ENCODE measurements at regions not wholly inside any gene's neighbourhood (a gene's known extent, or its start where the extent isn't known, plus 50 kb on each side); places are given as distances from the start of the nearest gene placed in this dataset.

DNA sequence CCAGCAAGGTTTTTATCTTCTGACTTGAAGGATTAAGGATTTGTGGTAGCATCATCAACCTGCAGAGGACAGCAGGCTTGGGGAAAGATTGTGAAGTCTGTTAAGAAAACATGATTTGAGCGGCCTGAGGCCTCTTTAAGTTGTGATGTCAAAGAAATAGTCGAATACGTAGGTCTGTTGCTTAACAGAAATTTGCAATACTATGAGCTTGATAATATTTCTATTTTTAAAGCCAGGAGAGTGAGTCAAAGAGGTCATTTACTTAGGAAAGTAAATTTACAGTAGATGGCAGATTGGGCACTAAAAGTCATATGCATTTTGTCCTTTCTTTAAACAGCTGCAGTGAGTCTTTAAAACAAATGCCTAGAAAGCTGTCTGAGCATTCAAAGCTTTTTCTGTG, 336.3 kb downstream of the DIPK2A start:
- DNase-seq, result no peak

DNA sequence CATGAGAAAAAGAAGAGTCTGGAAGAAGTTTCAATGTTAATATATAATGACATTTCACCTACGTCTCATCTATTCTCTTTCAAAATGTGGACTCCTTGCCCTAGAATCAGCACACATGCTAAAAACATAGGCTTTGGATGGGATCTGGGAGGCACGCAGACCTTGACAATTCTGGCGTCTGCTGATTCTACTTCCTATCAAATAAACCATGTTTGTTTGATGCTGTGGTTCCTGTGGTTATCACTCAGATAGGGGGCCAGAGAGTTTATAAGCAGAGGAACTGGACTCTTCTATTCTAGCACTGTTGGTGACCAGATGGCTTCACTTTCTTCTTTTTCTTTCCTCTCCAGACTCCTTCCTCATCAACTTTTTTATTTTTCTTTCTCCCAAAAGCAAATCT, 336.8 kb downstream of the DIPK2A start:
- no peak for DNase-seq

DNA sequence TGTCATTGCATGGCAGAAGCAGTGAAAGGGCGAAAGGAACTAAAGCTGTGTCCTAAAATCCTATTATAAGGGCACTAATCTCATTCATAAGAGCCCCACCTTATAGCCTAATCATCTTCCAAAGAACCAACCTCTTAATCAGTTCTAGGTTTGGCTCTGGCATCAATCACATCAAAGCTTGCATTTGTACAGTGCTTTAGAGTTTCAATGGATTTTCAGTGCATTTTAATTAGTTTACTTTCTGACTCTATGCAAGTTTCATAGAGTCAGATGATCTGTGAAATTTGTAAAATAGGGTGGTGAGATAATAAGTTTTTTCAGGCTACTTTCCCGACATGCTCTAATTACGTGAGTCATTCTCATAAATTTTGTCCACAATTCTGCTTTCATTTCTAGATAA, 341.1 kb downstream of the DIPK2A start:
- peak; percentile 76 for DNase-seq

DNA sequence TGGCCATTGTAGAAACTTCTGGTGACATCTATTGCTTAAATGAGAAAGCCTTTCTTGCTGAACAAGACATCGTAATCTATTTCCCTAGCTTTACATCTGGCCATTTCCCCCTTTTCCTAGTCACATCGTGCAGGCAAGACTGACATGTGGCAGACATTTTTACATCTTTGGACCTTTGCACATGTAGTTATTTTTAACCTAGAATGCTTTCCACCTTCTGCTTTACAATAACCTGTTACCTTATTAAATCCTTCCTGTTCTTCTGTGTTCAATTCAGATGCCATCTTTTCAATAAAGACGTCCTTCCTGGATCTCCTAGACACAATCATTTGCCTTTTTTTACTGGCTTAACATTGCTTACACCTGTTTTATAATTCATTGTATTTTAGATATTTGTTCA, 343.3 kb downstream of the DIPK2A start:
- no peak for DNase-seq

DNA sequence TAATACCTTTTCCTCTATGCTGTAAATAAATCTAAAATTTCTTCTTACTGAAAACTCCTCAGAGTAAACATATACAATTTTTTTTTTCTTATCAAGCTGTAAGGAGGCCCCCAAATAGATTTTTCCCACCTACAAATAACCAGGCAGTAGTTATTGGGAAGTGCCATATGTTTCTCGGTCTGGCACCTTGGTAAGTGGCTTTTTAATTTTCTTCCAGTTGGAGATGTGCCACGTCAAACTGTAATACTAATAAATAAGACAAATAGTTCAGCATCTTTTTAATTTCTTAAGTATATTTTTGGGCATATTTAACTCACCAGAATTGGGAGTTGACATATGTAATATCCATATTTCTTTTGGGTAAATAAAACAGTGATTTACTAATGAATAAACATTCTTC, 346.3 kb downstream of the DIPK2A start:
- DNase-seq, result no peak

DNA sequence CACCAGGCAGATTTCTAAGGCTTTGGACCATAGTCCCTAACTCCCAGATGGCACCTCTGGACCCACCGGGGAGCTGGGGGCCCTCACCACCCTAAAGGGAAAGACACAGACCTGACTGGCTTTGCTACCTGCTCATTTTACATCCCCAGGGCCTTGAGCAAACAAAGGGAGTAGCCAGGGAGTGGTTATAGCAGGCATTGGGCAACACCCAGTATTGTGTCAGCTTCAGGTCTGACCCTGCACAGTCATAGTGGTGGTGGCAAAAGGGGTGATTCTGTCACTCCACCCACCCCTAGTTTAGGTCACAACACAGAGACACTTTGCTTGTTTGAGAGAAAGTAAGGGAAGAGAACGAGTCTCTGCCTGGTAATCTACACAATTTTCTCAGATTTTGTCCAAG, 352.5 kb downstream of the DIPK2A start:
- DNase-seq, result no peak

GRCh38 chr3:144332868-144333267, 361.2 kb downstream of the DIPK2A start:
- DNase-seq, result no peak

DNA sequence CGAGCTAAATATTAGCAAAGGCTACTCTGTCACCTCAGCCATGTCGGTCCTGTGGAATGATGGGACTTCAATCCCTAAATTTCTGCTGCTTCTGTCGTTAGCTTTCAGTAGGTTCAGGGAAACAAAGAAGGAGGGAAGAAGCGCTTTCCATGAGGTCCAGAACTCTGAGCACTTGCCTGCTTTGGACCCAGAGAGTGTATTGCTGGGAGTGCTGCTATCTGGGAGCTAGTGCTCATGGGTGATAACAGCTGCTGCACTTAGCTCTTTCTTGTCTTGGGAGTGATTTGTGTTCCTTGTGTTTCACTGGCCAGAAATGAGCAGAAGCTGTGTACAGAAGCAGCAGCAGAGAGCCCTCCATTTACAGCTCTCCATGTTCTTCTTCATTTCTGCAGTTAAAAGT, 369.8 kb downstream of the DIPK2A start:
- DNase-seq, result no peak

- DNase-seq, result no peak
Observed at GRCh38 chr3:144343343-144343742, 371.7 kb downstream of the DIPK2A start.

DNA sequence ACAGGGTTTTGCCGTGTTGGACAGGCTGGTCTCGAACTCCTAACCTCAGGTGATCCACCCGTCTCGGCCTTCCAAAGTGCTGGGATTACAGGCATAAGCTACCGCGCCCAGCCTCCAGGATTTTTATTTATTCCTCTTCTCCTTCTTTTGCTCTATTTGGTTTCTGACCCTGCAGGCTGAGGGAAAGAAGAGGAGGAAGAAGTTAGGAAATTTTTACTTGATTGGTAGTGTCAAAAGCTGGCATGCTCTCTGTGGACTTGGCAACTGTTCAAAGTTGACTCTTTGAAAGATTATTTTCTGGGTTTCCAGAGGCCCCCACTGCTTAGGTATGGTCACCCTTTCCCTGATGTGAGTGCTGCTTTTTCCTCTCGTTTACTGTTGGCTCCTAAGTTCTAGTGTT, 372.2 kb downstream of the DIPK2A start:
- no peak for DNase-seq

DNA sequence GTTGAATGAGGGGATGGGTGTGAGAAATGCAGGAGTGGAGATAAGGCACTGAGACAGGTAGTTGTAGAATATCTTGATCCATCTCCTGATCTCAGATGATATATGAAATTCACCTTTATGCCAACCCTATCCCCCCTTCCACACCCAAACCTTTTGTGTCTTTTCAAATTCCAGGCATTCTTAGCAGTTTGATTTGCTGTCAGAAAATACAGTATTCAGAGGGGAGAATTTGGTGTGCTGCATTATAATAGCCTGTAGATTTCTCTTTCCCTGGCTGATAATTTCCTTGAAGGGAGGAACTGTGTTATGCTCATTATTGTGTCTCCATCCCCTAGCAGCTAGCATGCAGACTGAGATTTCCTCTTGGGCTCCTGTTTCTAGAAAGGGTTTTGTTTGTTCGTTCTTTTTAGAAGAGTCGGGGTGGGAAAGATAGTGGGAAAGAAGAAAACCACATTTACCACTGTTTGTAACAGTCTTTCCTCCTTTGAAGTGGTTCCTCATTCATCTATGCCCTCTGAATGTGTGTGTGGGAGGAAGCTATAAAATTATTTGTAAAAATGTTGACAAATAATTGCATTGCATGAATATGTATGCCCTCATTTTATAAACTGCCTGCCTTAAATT, 373.4 kb downstream of the DIPK2A start:
- no peak for DNase-seq

- DNase-seq, result no peak
Observed at GRCh38 chr3:144350125-144350524, 378.5 kb downstream of the DIPK2A start.

- no peak for DNase-seq
Observed at GRCh38 chr3:144351011-144351410, 379.4 kb downstream of the DIPK2A start.

DNA sequence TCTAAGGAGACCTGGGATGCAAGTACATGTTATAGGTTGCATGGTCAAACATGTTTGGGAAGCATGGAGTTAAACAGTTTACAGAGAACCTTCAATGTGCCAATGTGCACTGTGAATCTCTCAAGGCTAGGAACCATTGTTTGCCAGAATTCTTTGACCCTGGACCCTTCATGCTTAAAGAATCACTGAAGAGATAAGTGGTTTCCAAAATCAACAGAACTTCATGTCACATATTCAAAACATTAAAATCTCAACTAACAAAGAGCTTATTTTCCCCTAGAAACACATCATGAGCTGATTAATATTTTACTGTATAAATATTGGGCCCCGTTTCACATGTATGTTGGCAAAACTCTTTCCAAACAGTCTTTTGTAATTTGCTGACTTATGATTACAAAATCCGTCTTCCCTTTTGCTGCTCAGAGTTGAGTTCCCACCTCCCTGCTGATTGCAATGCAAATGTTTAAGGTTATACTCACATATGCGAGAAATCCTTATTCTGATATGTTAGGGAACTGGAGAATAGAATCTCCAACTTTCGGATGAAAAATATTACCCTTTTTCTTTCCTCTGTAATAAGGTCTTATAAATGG, 380.2 kb downstream of the DIPK2A start:
- DNase-seq, result no peak

DNA sequence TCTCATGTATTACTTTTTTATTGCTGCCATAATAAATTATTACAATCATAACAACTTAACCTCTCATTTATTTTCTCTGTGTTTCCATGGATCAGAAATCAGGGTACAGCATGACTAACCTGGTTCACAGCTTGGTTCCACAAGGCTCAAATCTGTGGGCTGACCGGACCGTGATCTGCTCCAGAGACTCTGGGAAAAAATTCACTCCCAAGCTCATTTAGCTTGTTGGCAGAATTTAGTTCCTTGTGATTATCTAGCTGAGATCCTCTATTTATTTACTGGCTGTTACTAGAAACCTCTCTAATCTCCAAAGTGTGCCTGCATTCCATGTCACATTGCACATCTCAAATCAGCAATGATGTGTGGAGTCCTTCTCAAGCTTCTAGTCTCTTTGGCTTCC, 386.6 kb downstream of the DIPK2A start:
- no peak for DNase-seq

GRCh38 chr3:144361002-144361401, 389.4 kb downstream of the DIPK2A start:
- DNase-seq, result no peak

DNA sequence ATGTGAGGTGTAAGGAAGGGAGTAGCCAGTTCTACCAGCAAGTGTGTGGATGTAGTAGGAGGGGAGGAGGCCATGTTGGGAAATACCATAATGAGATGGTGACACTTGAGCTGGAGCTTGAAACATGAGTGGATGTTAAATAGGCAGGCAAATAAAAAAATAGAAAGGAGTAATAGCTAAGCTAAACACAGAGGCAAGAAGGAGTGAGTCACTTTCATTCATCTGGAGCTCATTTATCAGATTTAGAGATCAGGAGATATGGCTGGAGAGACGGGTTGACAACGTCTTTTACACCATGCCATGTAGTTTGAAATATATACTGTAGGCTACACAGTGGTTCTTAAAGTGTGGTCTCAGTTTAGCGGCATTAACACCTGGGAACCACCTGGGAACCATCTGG, 390.5 kb downstream of the DIPK2A start:
- DNase-seq, result no peak

- DNase-seq, result no peak
Observed at GRCh38 chr3:144363856-144364255, 392.2 kb downstream of the DIPK2A start.

DNA sequence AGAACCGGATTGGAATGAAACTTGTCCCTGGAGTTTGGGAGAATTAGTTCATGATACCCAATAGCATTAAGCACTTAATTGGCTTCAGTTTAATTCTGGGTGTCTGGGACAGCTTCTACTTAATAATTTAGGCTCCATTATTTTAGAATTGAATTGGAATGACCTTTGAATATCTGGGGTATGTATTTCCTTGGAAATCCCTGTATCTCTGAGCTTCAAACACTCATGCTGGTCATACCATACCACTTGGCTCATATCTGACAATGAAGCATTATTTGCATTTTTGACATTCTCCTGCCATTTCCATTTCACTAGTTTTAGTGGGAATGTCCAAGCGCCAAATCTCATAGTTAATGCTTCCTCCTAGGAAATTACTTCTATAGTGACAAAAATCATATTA, 393.1 kb downstream of the DIPK2A start:
- DNase-seq, result peak; percentile 65

GRCh38 chr3:144369129-144369879, 397.7 kb downstream of the DIPK2A start:
- DNase-seq, result no peak

DNA sequence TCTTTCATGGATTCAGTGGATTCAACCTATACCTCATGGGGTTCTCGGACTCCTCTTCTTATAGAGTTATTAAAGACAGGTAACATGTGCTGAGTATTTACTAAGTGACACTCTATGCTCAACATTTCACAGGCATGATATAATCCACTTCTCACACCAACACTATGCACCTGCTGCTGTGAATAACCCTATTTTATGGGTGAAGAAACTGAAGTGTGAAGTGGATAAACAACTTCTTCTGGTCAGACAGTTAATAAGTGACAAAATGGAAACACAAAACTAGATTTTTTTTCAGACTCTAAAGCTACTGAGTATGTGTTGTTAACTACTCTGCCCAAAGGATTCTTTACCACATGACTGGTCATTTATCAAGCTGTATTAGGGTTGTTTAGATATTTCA, 403.5 kb downstream of the DIPK2A start:
- DNase-seq, result no peak

GRCh38 chr3:144380849-144381248, 409.2 kb downstream of the DIPK2A start:
- DNase-seq, result no peak

GRCh38 chr3:144381607-144382006, 410.0 kb downstream of the DIPK2A start:
- DNase-seq, result no peak

- no peak for DNase-seq
Observed at GRCh38 chr3:144384241-144384979, 412.8 kb downstream of the DIPK2A start.

Data from NCI-H82 (cell line).